ENCODE measurements at regions not wholly inside any gene's neighbourhood (a gene's known extent, or its start where the extent isn't known, plus 50 kb on each side); places are given as distances from the start of the nearest gene placed in this dataset.

DNA sequence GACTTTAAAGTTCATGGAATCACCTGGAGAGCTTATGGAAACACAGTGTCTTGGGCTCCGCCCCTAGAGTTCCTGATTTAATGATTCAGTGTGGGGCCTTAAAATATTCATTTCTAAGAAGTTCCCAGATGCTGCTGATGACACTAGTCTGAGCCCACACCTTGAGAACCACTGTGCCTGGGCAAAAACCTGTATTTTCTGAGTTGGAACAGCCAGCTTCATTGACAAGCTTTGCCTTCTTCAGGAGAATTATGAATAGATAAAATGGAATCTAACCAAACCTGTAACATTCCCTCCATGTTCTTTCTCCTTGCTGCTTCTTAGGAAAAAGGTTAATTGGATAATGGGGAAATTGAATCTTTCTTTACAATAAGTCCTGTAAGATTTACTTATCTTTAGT is 490.7 kb downstream of the DIPK2A start:
- TF ChIP-seq, protein P1, sequence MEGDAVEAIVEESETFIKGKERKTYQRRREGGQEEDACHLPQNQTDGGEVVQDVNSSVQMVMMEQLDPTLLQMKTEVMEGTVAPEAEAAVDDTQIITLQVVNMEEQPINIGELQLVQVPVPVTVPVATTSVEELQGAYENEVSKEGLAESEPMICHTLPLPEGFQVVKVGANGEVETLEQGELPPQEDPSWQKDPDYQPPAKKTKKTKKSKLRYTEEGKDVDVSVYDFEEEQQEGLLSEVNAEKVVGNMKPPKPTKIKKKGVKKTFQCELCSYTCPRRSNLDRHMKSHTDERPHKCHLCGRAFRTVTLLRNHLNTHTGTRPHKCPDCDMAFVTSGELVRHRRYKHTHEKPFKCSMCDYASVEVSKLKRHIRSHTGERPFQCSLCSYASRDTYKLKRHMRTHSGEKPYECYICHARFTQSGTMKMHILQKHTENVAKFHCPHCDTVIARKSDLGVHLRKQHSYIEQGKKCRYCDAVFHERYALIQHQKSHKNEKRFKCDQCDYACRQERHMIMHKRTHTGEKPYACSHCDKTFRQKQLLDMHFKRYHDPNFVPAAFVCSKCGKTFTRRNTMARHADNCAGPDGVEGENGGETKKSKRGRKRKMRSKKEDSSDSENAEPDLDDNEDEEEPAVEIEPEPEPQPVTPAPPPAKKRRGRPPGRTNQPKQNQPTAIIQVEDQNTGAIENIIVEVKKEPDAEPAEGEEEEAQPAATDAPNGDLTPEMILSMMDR (IDR thresholded peaks at IDR 0.05; ENCODE audit: unreplicated experiment in 3 of 3) = no peak
- Mint-ChIP-seq H3K27ac (no peak overlapping the region), H3K4me3 (no peak overlapping the region), H3K4me1 (no peaks in the 10 kb centered on the region), H3K27me3 (ENCODE audit: low read depth) (no peaks in the 10 kb centered on the region), H3K9me3 (no peaks in the 10 kb centered on the region), H3K36me3 (ENCODE audit: low read depth) (no peaks in the 10 kb centered on the region)

DNA sequence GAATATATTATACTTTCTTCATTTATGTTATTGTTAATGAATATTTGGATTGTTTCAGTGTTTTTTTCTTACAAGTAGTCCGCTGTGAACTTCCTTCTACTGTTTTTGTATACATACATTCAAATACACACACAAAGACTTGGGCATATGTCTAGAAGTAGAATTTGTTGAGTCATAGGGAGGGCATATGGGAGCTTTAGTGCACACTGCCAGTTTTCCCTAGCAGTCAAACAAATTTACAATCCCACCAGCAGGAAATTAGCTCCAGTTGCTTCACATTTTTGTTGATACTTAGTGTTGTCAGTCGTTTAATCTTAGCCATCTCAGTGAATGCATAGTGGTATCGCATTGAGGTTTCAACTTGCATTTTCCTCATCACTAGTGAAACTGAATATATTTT is 492.3 kb downstream of the DIPK2A start:
- Mint-ChIP-seq H3K4me3 (no peak overlapping the region), H3K27me3 (ENCODE audit: low read depth) (no peaks in the 10 kb centered on the region), H3K4me1 (no peaks in the 10 kb centered on the region), H3K9me3 (no peaks in the 10 kb centered on the region), H3K36me3 (ENCODE audit: low read depth) (no peaks in the 10 kb centered on the region), H3K27ac (no peak overlapping the region)
- TF ChIP-seq, protein P1 (IDR thresholded peaks at IDR 0.05; ENCODE audit: unreplicated experiment in 3 of 3) = no peak

DNA sequence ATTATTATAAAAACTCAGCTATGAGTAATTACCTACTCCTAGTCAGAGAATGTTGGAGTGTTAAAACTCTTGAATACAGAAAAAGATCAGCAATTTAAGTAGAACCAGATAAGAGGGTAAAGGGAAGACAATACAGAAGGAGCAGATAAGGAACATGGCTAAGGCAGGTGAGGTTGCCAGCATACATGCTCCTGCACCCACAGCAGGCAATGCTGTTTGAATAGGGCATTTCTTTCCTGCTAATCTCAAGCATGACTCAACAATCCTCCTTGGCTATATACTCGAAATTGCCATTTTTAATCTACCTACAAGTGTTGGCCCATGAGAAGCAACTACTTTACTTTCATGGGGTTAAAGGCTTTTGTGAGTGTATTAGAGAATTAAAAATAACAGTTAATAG is 494.5 kb downstream of the DIPK2A start:
- TF ChIP-seq, protein P1 (IDR thresholded peaks at IDR 0.05; ENCODE audit: unreplicated experiment in 3 of 3) = no peak
- H3K9me3 Mint-ChIP-seq = no peaks in the 10 kb centered on the region
- no peaks in the 10 kb centered on the region for H3K36me3 Mint-ChIP-seq (ENCODE audit: low read depth)
- no peaks in the 10 kb centered on the region for H3K4me1 Mint-ChIP-seq
- H3K27me3 Mint-ChIP-seq (ENCODE audit: low read depth) = no peaks in the 10 kb centered on the region
- no peak overlapping the region for H3K4me3 Mint-ChIP-seq
- no peak overlapping the region for H3K27ac Mint-ChIP-seq

DNA sequence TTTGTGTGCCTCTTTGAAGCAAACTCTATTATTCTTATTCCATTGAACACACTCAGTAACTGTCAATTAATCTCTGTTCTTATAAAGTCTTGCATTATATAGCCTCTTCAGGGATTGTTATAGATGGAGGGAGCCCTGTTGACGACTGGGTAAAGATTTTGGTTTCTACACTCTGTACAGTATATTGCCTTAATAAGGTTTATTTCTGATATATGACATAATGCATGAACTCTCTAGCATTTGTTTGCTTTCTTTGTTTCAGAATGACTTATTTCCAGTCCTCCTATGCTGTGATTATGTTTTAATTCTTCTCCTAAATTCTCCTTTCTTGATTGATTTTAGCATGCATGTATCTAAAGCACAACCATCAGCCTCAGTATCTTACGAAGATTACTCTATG is 494.9 kb downstream of the DIPK2A start:
- Mint-ChIP-seq H3K9me3 (no peaks in the 10 kb centered on the region), H3K27me3 (ENCODE audit: low read depth) (no peaks in the 10 kb centered on the region)
- TF ChIP-seq, protein P1 (IDR thresholded peaks at IDR 0.05; ENCODE audit: unreplicated experiment in 3 of 3) = no peak

DNA sequence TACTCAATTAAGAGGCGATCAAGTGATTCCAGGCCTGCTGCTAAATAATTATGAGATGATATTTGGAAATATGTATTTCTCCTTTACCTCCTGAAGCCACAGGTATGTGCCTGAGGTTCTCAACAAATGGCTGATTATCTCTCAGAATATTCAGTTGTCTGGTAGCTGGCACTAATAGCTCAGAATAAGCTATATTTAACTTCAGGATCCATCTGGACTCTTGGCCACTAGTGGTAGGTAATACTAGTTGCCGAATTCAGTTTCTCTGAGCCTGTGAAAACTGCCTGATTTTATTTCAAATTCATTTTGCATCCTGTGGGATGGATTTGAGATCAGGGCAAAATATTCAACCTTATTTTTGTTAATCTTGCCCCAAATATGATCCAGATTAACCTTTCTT is 499.0 kb downstream of the DIPK2A start:
- Mint-ChIP-seq H3K4me3 (no peak overlapping the region), H3K27me3 (ENCODE audit: low read depth) (no peaks in the 10 kb centered on the region), H3K4me1 (no peaks in the 10 kb centered on the region), H3K9me3 (no peaks in the 10 kb centered on the region), H3K27ac (no peak overlapping the region), H3K36me3 (ENCODE audit: low read depth) (no peaks in the 10 kb centered on the region)
- TF ChIP-seq, protein P1 (IDR thresholded peaks at IDR 0.05; ENCODE audit: unreplicated experiment in 3 of 3) = no peak

More for the DNA sequence above, 494.9 kb downstream of the DIPK2A start:
- H3K4me3 Mint-ChIP-seq = no peak overlapping the region
- H3K4me1 Mint-ChIP-seq = no peaks in the 10 kb centered on the region
- H3K36me3 Mint-ChIP-seq (ENCODE audit: low read depth) = no peaks in the 10 kb centered on the region
- no peak overlapping the region for H3K27ac Mint-ChIP-seq

DNA sequence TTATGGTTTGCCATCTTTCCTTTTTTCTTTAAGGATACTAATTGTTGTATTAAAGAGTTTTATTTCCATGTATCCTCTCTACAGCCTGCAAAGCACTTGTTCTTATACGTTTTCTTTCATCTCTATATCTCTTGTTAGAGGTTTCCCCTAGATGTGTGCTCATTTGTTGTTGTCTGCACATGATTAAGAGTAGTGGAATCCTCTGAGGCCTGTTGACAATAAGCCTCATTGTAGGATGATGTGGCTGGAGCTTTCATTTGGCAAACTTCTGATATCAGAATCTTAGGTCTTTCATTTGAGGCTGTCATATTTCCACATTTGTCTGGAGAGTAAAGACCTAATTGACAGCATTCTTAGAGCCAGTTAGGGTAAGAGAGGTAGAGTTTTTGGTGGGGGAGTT is 506.0 kb downstream of the DIPK2A start:
- TF ChIP-seq, protein P1 (IDR thresholded peaks at IDR 0.05; ENCODE audit: unreplicated experiment in 3 of 3) = no peak
- Mint-ChIP-seq H3K36me3 (ENCODE audit: low read depth) (no peaks in the 10 kb centered on the region), H3K27ac (no peak overlapping the region), H3K4me3 (no peak overlapping the region), H3K9me3 (no peaks in the 10 kb centered on the region), H3K27me3 (ENCODE audit: low read depth) (no peaks in the 10 kb centered on the region), H3K4me1 (no peaks in the 10 kb centered on the region)
